ENCODE measurements at regions not wholly inside any gene's neighbourhood (a gene's known extent, or its start where the extent isn't known, plus 50 kb on each side); places are given as distances from the start of the nearest gene placed in this dataset.

GRCh38 chr9:2570615-2571479 is 50.7 kb upstream of the VLDLR start:
- no peak for TF ChIP-seq Cebpa-rat (IDR thresholded peaks at IDR 0.05)
- peak overlapping the region; percentile 73 for H3K27ac ChIP-seq
- H3K36me3 ChIP-seq: peaks cover 6% of the 10 kb centered on the region; the same call in 1 of the 2 replicates
- H3K9ac ChIP-seq: peak overlapping the region; percentile 40; the same call in 1 of the 2 replicates
- H3K4me2 ChIP-seq: peak overlapping the region; percentile 67
- no peak overlapping the region for H3K4me3 ChIP-seq
- peaks cover 15% of the 10 kb centered on the region for H3K4me1 ChIP-seq
- H4K20me1 ChIP-seq: no peaks in the 10 kb centered on the region
- peaks cover 6% of the 10 kb centered on the region; the same call in 1 of the 2 replicates for H3K9me3 ChIP-seq
- H3K27me3 ChIP-seq: no peaks in the 10 kb centered on the region
